HepG2 (cell line): ENCODE measurements at regions not wholly inside any gene's neighbourhood (a gene's known extent, or its start where the extent isn't known, plus 50 kb on each side); places are given as distances from the start of the nearest gene placed in this dataset.

Source experiments
- RARA ChIP-seq: IDR thresholded peaks from 2 replicates; pipeline ENCODE4 v1.6.1; 2016; ENCODE audit warnings: missing genetic modification reagents, missing compliant biosample characterization
- SMARCE1 ChIP-seq: fragments of 450-650 bp; IDR thresholded peaks from 2 replicates; pipeline ENCODE4 v1.6.1; 2017; ENCODE audit warnings: borderline replicate concordance
- SNAI1 ChIP-seq: sonication (generic); formaldehyde crosslinking; IDR thresholded peaks from 2 replicates; pipeline ENCODE4 v1.5.0; 2020; ENCODE audit warnings: mild to moderate bottlenecking, missing genetic modification reagents, borderline replicate concordance
- ZMYM4 ChIP-seq: sonication (generic); formaldehyde crosslinking; IDR thresholded peaks from 2 replicates; pipeline ENCODE4 v1.8.1; 2023; ENCODE audit warnings: mild to moderate bottlenecking, missing genetic modification reagents
- ZNF430 ChIP-seq: sonication (generic); formaldehyde crosslinking; IDR thresholded peaks from 2 replicates; pipeline ENCODE4 v1.9.0; 2021; ENCODE audit warnings: mild to moderate bottlenecking, missing genetic modification reagents
- TF ChIP-seq, protein P1 (sequence below): sonication (generic); formaldehyde crosslinking; IDR thresholded peaks from 2 replicates; pipeline ENCODE4 v1.5.1; 2020; ENCODE audit warnings: mild to moderate bottlenecking, missing genetic modification reagents, moderate library complexity
- TF ChIP-seq, protein P2 (sequence below): sonication (generic); formaldehyde crosslinking; IDR thresholded peaks from 2 replicates; pipeline ENCODE4 v1.4.0; 2020; ENCODE audit warnings: missing genetic modification reagents, borderline replicate concordance
- TF ChIP-seq, protein P3 (sequence below): sonication (generic); formaldehyde crosslinking; IDR thresholded peaks from 2 replicates; pipeline ENCODE4 v1.5.1; 2020; ENCODE audit warnings: missing genetic modification reagents, mild to moderate bottlenecking, borderline replicate concordance

GRCh38 chr10:30527623-30528428, 93.8 kb downstream of the MAP3K8 start (continued):
- TF ChIP-seq, protein P1, sequence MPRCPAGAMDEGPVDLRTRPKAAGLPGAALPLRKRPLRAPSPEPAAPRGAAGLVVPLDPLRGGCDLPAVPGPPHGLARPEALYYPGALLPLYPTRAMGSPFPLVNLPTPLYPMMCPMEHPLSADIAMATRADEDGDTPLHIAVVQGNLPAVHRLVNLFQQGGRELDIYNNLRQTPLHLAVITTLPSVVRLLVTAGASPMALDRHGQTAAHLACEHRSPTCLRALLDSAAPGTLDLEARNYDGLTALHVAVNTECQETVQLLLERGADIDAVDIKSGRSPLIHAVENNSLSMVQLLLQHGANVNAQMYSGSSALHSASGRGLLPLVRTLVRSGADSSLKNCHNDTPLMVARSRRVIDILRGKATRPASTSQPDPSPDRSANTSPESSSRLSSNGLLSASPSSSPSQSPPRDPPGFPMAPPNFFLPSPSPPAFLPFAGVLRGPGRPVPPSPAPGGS, result no peak; the same call in 1 of the 2 replicates
- TF ChIP-seq, protein P2, sequence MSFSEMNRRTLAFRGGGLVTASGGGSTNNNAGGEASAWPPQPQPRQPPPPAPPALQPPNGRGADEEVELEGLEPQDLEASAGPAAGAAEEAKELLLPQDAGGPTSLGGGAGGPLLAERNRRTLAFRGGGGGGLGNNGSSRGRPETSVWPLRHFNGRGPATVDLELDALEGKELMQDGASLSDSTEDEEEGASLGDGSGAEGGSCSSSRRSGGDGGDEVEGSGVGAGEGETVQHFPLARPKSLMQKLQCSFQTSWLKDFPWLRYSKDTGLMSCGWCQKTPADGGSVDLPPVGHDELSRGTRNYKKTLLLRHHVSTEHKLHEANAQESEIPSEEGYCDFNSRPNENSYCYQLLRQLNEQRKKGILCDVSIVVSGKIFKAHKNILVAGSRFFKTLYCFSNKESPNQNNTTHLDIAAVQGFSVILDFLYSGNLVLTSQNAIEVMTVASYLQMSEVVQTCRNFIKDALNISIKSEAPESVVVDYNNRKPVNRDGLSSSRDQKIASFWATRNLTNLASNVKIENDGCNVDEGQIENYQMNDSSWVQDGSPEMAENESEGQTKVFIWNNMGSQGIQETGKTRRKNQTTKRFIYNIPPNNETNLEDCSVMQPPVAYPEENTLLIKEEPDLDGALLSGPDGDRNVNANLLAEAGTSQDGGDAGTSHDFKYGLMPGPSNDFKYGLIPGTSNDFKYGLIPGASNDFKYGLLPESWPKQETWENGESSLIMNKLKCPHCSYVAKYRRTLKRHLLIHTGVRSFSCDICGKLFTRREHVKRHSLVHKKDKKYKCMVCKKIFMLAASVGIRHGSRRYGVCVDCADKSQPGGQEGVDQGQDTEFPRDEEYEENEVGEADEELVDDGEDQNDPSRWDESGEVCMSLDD (CRISPR knock-in tag), result no peak
- peak; percentile 67 for TF ChIP-seq ZMYM4 (CRISPR knock-in tag)
- TF ChIP-seq, protein P3, sequence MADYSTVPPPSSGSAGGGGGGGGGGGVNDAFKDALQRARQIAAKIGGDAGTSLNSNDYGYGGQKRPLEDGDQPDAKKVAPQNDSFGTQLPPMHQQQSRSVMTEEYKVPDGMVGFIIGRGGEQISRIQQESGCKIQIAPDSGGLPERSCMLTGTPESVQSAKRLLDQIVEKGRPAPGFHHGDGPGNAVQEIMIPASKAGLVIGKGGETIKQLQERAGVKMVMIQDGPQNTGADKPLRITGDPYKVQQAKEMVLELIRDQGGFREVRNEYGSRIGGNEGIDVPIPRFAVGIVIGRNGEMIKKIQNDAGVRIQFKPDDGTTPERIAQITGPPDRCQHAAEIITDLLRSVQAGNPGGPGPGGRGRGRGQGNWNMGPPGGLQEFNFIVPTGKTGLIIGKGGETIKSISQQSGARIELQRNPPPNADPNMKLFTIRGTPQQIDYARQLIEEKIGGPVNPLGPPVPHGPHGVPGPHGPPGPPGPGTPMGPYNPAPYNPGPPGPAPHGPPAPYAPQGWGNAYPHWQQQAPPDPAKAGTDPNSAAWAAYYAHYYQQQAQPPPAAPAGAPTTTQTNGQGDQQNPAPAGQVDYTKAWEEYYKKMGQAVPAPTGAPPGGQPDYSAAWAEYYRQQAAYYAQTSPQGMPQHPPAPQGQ (CRISPR knock-in tag), result no peak
- no peak for TF ChIP-seq SNAI1 (CRISPR knock-in tag)
- TF ChIP-seq SMARCE1, result no peak
- TF ChIP-seq ZNF430, result no peak; the same call in 1 of the 2 replicates
- TF ChIP-seq RARA, result peak; percentile 89
- TF ChIP-seq, all 625 proteins: peak for 136
